K562 (cell line): ENCODE measurements at regions not wholly inside any gene's neighbourhood (a gene's known extent, or its start where the extent isn't known, plus 50 kb on each side); places are given as distances from the start of the nearest gene placed in this dataset.

Source experiments
- BDP1 ChIP-seq: IDR thresholded peaks from 3 replicates; pipeline ENCODE4 v1.6.1; 2011; ENCODE audit not compliant: insufficient read length, insufficient read depth
- CTCF ChIP-seq, 3 experiments: IDR thresholded peaks in 2 of 3; conservative IDR thresholded peaks in 1 of 3; 2 replicates each; pipeline ENCODE4 v1.5.1; 2011 to 2012; ENCODE audit warnings: low read length in 3 of 3, mild to moderate bottlenecking in 3 of 3, control low read depth in 2 of 3, improper control_type of control experiment in 1 of 3, inconsistent platforms in 1 of 3, low read depth in 1 of 3, mixed read lengths in 1 of 3, moderate library complexity in 1 of 3; ENCODE audit not compliant: insufficient read depth in 2 of 3
- CUX1 ChIP-seq: fragments of 200-800 bp; sonication (Bioruptor generic); IDR thresholded peaks from 2 replicates; pipeline ENCODE4 v1.6.1; 2016; ENCODE audit warnings: missing genetic modification characterization, missing compliant biosample characterization
- E2F6 ChIP-seq, 2 experiments: IDR thresholded peaks; 2 replicates each; pipeline ENCODE4 v1.6.1; 2011; ENCODE audit warnings: borderline replicate concordance in 1 of 2, control low read depth in 1 of 2, low read depth in 1 of 2, low read length in 1 of 2, mild to moderate bottlenecking in 1 of 2, mixed read lengths in 1 of 2, moderate library complexity in 1 of 2; ENCODE audit not compliant: insufficient read depth in 1 of 2, insufficient read length in 1 of 2, poor library complexity in 1 of 2, severe bottlenecking in 1 of 2; ENCODE audit errors: extremely low read depth in 1 of 2
- EP400 ChIP-seq: fragments of 450-650 bp; IDR thresholded peaks from 2 replicates; pipeline ENCODE4 v1.6.1; 2017; ENCODE audit warnings: antibody characterized with exemption, mild to moderate bottlenecking, moderate library complexity
- EZH2 ChIP-seq: IDR thresholded peaks from 2 replicates; pipeline ENCODE4 v1.6.1; 2012; ENCODE audit warnings: low read depth, mild to moderate bottlenecking, inconsistent platforms, low read length, borderline replicate concordance
- IRF1 ChIP-seq: sonication (generic); formaldehyde crosslinking; IDR thresholded peaks from 2 replicates; pipeline ENCODE4 v1.8.0; 2022; ENCODE audit warnings: missing genetic modification reagents, mild to moderate bottlenecking, borderline replicate concordance
- KLF16 ChIP-seq: IDR thresholded peaks from 2 replicates; pipeline ENCODE4 v1.6.1; 2016; ENCODE audit warnings: antibody characterized with exemption
- MEF2D ChIP-seq: conservative IDR thresholded peaks from 2 replicates; pipeline ENCODE4 v1.6.1; 2016; ENCODE audit warnings: low read depth, missing genetic modification characterization, missing compliant biosample characterization
- NUFIP1 ChIP-seq: fragments of 450-650 bp; IDR thresholded peaks from 2 replicates; pipeline ENCODE4 v1.6.1; 2018; ENCODE audit not compliant: partially characterized antibody
- TBP ChIP-seq: optimal IDR thresholded peaks from 2 replicates; pipeline ENCODE3; 2011; ENCODE audit warnings: low read depth, low read length, improper control_type of control experiment
- ZBED1 ChIP-seq: IDR thresholded peaks from 2 replicates; pipeline ENCODE4 v1.6.1; 2014
- TF ChIP-seq, protein P1 (sequence below): sonication (generic); formaldehyde crosslinking; IDR thresholded peaks from 2 replicates; pipeline ENCODE4 v1.8.1; 2023; ENCODE audit warnings: mild to moderate bottlenecking, missing genetic modification reagents

GRCh38 chr6:12566618-12567123 lies 149.9 kb upstream of the PHACTR1 start:
- TF ChIP-seq CUX1 (no peak), CTCF (IDR thresholded peaks at IDR 0.05 in 2 of 3, conservative IDR thresholded peaks at IDR 0.05 in 1 of 3; ENCODE audit: insufficient read depth in 2 of 3, low read depth in 1 of 3, low read length in 3 of 3) (no peak), KLF16 (no peak), IRF1 (CRISPR knock-in tag) (no peak), MEF2D (tag) (no peak), ZBED1 (no peak), NUFIP1 (no peak), EZH2 (no peak), TBP (no peak), E2F6 (IDR thresholded peaks at IDR 0.05; ENCODE audit: borderline replicate concordance in 1 of 2, extremely low read depth in 1 of 2, insufficient read depth in 1 of 2, insufficient read length in 1 of 2, low read depth in 1 of 2, low read length in 1 of 2, poor library complexity in 1 of 2, severe bottlenecking in 1 of 2) (no peak), EP400 (no peak), BDP1 (no peak)
- TF ChIP-seq, protein P1, sequence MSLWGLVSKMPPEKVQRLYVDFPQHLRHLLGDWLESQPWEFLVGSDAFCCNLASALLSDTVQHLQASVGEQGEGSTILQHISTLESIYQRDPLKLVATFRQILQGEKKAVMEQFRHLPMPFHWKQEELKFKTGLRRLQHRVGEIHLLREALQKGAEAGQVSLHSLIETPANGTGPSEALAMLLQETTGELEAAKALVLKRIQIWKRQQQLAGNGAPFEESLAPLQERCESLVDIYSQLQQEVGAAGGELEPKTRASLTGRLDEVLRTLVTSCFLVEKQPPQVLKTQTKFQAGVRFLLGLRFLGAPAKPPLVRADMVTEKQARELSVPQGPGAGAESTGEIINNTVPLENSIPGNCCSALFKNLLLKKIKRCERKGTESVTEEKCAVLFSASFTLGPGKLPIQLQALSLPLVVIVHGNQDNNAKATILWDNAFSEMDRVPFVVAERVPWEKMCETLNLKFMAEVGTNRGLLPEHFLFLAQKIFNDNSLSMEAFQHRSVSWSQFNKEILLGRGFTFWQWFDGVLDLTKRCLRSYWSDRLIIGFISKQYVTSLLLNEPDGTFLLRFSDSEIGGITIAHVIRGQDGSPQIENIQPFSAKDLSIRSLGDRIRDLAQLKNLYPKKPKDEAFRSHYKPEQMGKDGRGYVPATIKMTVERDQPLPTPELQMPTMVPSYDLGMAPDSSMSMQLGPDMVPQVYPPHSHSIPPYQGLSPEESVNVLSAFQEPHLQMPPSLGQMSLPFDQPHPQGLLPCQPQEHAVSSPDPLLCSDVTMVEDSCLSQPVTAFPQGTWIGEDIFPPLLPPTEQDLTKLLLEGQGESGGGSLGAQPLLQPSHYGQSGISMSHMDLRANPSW (CRISPR knock-in tag): no peak
